Endothelial cell of hepatic sinusoid (primary cell): ENCODE measurements at regions not wholly inside any gene's neighbourhood (a gene's known extent, or its start where the extent isn't known, plus 50 kb on each side); places are given as distances from the start of the nearest gene placed in this dataset.
"Not testable (repeated sequence)": the region's sequence is repeated elsewhere in the genome, so short reads cannot be mapped to it uniquely, and the experiment has no call there.

Experiments
- in situ Hi-C: cut with HindIII; loops from 2 replicates; pipeline ENCODE4 v1.10.0; 2017; ENCODE audit warnings: low sequenced_read_pairs

- in situ Hi-C loops: no loop called here
Measured at GRCh38 chr13:61215601-61216000, 200.0 kb downstream of the PCDH20 start.

GRCh38 chr13:61215116-61215515 lies 200.5 kb downstream of the PCDH20 start:
- in situ Hi-C loops: no loop called here

- in situ Hi-C loops: no loop called here
Measured at GRCh38 chr13:61214551-61214950, 201.1 kb downstream of the PCDH20 start.

GRCh38 chr13:61205898-61206297 lies 209.8 kb downstream of the PCDH20 start:
- in situ Hi-C loops: not testable (repeated sequence)

GRCh38 chr13:61204025-61204424 lies 211.6 kb downstream of the PCDH20 start:
- in situ Hi-C loops: no loop called here

GRCh38 chr13:61202042-61202441 lies 213.6 kb downstream of the PCDH20 start:
- in situ Hi-C loops: no loop called here

- in situ Hi-C loops: no loop called here
Measured at GRCh38 chr13:61192826-61193225, 222.8 kb downstream of the PCDH20 start.

GRCh38 chr13:61188057-61188456 lies 227.6 kb downstream of the PCDH20 start:
- in situ Hi-C loops: no loop called here

- in situ Hi-C loops: no loop called here
Measured at GRCh38 chr13:61187471-61187870, 228.2 kb downstream of the PCDH20 start.

GRCh38 chr13:61183670-61184069 lies 232.0 kb downstream of the PCDH20 start:
- in situ Hi-C loops: no loop called here

- in situ Hi-C loops: no loop called here
Measured at GRCh38 chr13:61180234-61180633, 235.4 kb downstream of the PCDH20 start.

GRCh38 chr13:61179741-61180140 lies 235.9 kb downstream of the PCDH20 start:
- in situ Hi-C loops: no loop called here

- in situ Hi-C loops: loop anchor here (5.0 kb wide), 1 partner anchor 49 kb away; no protein-coding TSS in a partner anchor
Measured at GRCh38 chr13:61170856-61171255, 244.8 kb downstream of the PCDH20 start.

GRCh38 chr13:61162636-61163035 lies 253.0 kb downstream of the PCDH20 start:
- in situ Hi-C loops: no loop called here

GRCh38 chr13:61162106-61162505 lies 253.5 kb downstream of the PCDH20 start:
- in situ Hi-C loops: no loop called here

GRCh38 chr13:61156753-61157152 lies 258.9 kb downstream of the PCDH20 start:
- in situ Hi-C loops: no loop called here

GRCh38 chr13:61151062-61151461 lies 264.6 kb downstream of the PCDH20 start:
- in situ Hi-C loops: no loop called here

GRCh38 chr13:61149331-61149730 lies 266.3 kb downstream of the PCDH20 start:
- in situ Hi-C loops: no loop called here

- in situ Hi-C loops: no loop called here
Measured at GRCh38 chr13:61148691-61149315, 266.8 kb downstream of the PCDH20 start.

- in situ Hi-C loops: no loop called here
Measured at GRCh38 chr13:61148211-61148610, 267.4 kb downstream of the PCDH20 start.

- in situ Hi-C loops: no loop called here
Measured at GRCh38 chr13:61146571-61146970, 269.1 kb downstream of the PCDH20 start.

GRCh38 chr13:61146158-61146557 lies 269.5 kb downstream of the PCDH20 start:
- in situ Hi-C loops: no loop called here
